Astrocyte (in vitro differentiated cells and primary cell): ENCODE measurements at regions not wholly inside any gene's neighbourhood (a gene's known extent, or its start where the extent isn't known, plus 50 kb on each side); places are given as distances from the start of the nearest gene placed in this dataset.
A peak's percentile ranks its signal among the peaks of the same experiment; 100 is the strongest.

ENCODE experiments used
- DNase-seq: peaks from one replicate; pipeline ENCODE4 v3.0.0-alpha.2; 2010; ENCODE audit warnings: low read depth
- FAIRE-seq: peaks from 2 replicates; lab custom pipeline; 2011; peaks lifted over from hg19 to GRCh38; lab: Jason Lieb, UNC
- H2AFZ ChIP-seq: 2 replicates; pipeline ENCODE4 v1.6.0; 2012; ENCODE audit warnings: low read depth, low read length, inconsistent platforms
- H3K27ac ChIP-seq: 2 replicates; pipeline ENCODE4 v1.5.1; 2011; ENCODE audit warnings: low read depth, low read length, inconsistent platforms
- H3K27me3 ChIP-seq: 2 replicates; pipeline ENCODE4 v1.6.0; 2011; ENCODE audit warnings: low read length, inconsistent platforms; ENCODE audit not compliant: insufficient read depth
- H3K36me3 ChIP-seq: 2 replicates; pipeline ENCODE4 v1.5.1; 2011; ENCODE audit warnings: low read length, inconsistent platforms; ENCODE audit not compliant: insufficient read depth
- H3K4me1 ChIP-seq: 2 replicates; pipeline ENCODE4 v1.5.1; 2011; ENCODE audit warnings: low read length, inconsistent platforms; ENCODE audit not compliant: insufficient read depth
- H3K4me2 ChIP-seq: 2 replicates; pipeline ENCODE4 v1.6.0; 2012; ENCODE audit warnings: low read length, inconsistent platforms
- H3K4me3 ChIP-seq: 2 replicates; pipeline ENCODE4 v1.5.1; 2011; ENCODE audit warnings: low read depth, mild to moderate bottlenecking, low read length, inconsistent platforms; ENCODE audit not compliant: insufficient read depth
- H3K79me2 ChIP-seq: 2 replicates; pipeline ENCODE4 v1.6.0; 2012; ENCODE audit warnings: mild to moderate bottlenecking, low read length, inconsistent platforms; ENCODE audit not compliant: insufficient read depth
- H3K9ac ChIP-seq: 2 replicates; pipeline ENCODE4 v1.6.0; 2012; ENCODE audit warnings: mild to moderate bottlenecking, low read length, inconsistent platforms
- H3K9me3 ChIP-seq: 2 replicates; pipeline ENCODE4 v1.5.1; 2012; ENCODE audit warnings: low read depth, mild to moderate bottlenecking, low read length, inconsistent platforms; ENCODE audit not compliant: insufficient read depth
- H4K20me1 ChIP-seq: 2 replicates; pipeline ENCODE4 v1.6.0; 2012; ENCODE audit warnings: low read length, inconsistent platforms; ENCODE audit not compliant: insufficient read depth
- H3K27ac Mint-ChIP-seq: one replicate; pipeline ENCODE4 v1.8.0; 2021; ENCODE audit warnings: mild to moderate bottlenecking, mixed read lengths; ENCODE audit not compliant: unreplicated experiment
- H3K27me3 Mint-ChIP-seq: one replicate; pipeline ENCODE4 v1.8.0; 2021; ENCODE audit warnings: low read depth, mixed read lengths; ENCODE audit not compliant: unreplicated experiment
- H3K36me3 Mint-ChIP-seq: one replicate; pipeline ENCODE4 v1.8.0; 2021; ENCODE audit warnings: low read depth, mixed read lengths; ENCODE audit not compliant: unreplicated experiment
- H3K4me1 Mint-ChIP-seq: one replicate; pipeline ENCODE4 v1.8.0; 2021; ENCODE audit warnings: low read depth, mixed read lengths; ENCODE audit not compliant: unreplicated experiment
- H3K4me3 Mint-ChIP-seq: one replicate; pipeline ENCODE4 v1.8.0; 2021; ENCODE audit warnings: mild to moderate bottlenecking, moderate library complexity, mixed read lengths; ENCODE audit not compliant: unreplicated experiment
- H3K9me3 Mint-ChIP-seq: one replicate; pipeline ENCODE4 v1.8.0; 2021; ENCODE audit warnings: mild to moderate bottlenecking, mixed read lengths; ENCODE audit not compliant: unreplicated experiment
- EZH2 ChIP-seq: IDR thresholded peaks from 2 replicates; pipeline ENCODE4 v1.6.1; 2012; ENCODE audit warnings: mild to moderate bottlenecking, low read length, inconsistent platforms; ENCODE audit not compliant: insufficient read depth
- TF ChIP-seq, protein P1 (sequence below): IDR thresholded peaks from 2 replicates; pipeline ENCODE4 v1.5.1; 2011; ENCODE audit warnings: low read depth, mild to moderate bottlenecking, inconsistent platforms, low read length, moderate library complexity; ENCODE audit not compliant: insufficient read depth

DNA sequence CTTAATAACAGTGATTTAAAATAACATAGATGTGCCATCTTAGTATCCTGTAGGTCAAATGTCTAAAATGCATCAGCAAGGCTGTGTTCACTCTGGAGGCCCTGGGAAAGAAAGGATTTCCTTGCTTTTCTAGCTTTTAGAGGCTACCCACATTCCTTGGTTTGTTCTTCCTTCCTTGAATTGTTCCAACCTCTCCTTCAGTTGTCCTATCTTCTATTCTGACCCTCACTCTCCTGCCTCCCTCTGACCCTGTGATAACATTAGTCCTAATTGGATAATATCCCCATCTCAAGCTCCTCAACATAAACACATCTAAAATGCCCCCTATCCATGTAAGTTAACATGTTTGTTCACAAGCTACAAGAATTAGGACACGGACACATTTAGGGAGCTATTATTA lies 733.5 kb downstream of the SOCS6 start:
- Mint-ChIP-seq H3K9me3 (peaks cover 3% of the 10 kb centered on the region), H3K4me3 (no peak overlapping the region), H3K27ac (no peak overlapping the region), H3K27me3 (no peaks in the 10 kb centered on the region), H3K4me1 (no peaks in the 10 kb centered on the region), H3K36me3 (no peaks in the 10 kb centered on the region)
- H3K4me2 ChIP-seq, result no peak overlapping the region
- no peak for DNase-seq
- H3K36me3 ChIP-seq, result no peaks in the 10 kb centered on the region
- H3K4me3 ChIP-seq, result no peak overlapping the region
- no peak for FAIRE-seq
- no peaks in the 10 kb centered on the region for H3K27me3 ChIP-seq
- no peaks in the 10 kb centered on the region for H3K4me1 ChIP-seq
- H3K9me3 ChIP-seq, result no peaks in the 10 kb centered on the region
- no peak for TF ChIP-seq EZH2
- TF ChIP-seq, protein P1, sequence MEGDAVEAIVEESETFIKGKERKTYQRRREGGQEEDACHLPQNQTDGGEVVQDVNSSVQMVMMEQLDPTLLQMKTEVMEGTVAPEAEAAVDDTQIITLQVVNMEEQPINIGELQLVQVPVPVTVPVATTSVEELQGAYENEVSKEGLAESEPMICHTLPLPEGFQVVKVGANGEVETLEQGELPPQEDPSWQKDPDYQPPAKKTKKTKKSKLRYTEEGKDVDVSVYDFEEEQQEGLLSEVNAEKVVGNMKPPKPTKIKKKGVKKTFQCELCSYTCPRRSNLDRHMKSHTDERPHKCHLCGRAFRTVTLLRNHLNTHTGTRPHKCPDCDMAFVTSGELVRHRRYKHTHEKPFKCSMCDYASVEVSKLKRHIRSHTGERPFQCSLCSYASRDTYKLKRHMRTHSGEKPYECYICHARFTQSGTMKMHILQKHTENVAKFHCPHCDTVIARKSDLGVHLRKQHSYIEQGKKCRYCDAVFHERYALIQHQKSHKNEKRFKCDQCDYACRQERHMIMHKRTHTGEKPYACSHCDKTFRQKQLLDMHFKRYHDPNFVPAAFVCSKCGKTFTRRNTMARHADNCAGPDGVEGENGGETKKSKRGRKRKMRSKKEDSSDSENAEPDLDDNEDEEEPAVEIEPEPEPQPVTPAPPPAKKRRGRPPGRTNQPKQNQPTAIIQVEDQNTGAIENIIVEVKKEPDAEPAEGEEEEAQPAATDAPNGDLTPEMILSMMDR, result no peak
- no peak overlapping the region for H3K27ac ChIP-seq
- H3K79me2 ChIP-seq, result no peaks in the 10 kb centered on the region
- no peaks in the 10 kb centered on the region for H4K20me1 ChIP-seq
- H2AFZ ChIP-seq, result no peak overlapping the region
- no peak overlapping the region for H3K9ac ChIP-seq

DNA sequence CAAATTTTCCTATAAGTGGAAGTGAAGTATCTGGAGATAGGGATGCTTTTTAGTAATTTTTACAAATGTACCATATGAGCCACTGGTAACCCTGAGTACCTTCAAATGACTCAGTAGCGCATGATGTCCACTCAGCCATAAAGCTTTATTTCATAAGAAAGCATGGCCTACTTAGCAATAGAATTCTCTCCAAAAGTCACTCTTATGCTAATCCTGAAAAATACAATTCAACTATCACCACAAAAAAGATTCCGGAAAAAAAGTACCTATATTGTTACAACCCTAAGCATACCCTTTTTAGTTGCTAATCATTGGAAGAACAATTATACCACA lies 732.2 kb downstream of the SOCS6 start:
- no peak for FAIRE-seq
- no peak overlapping the region for H3K4me3 ChIP-seq
- H3K4me1 ChIP-seq, result no peaks in the 10 kb centered on the region
- no peaks in the 10 kb centered on the region for H3K79me2 ChIP-seq
- no peaks in the 10 kb centered on the region for H3K36me3 ChIP-seq
- DNase-seq, result no peak
- no peak overlapping the region for H3K4me3 Mint-ChIP-seq
- peaks cover 3% of the 10 kb centered on the region for H3K9me3 Mint-ChIP-seq
- no peak overlapping the region for H2AFZ ChIP-seq
- no peak for TF ChIP-seq EZH2
- TF ChIP-seq, protein P1, result no peak
- H3K4me2 ChIP-seq, result no peak overlapping the region
- H4K20me1 ChIP-seq, result no peaks in the 10 kb centered on the region
- no peak overlapping the region for H3K9ac ChIP-seq
- H3K4me1 Mint-ChIP-seq, result no peaks in the 10 kb centered on the region
- no peaks in the 10 kb centered on the region for H3K36me3 Mint-ChIP-seq
- H3K27ac Mint-ChIP-seq, result no peak overlapping the region
- no peak overlapping the region for H3K27ac ChIP-seq
- H3K27me3 ChIP-seq, result no peaks in the 10 kb centered on the region
- peaks cover 4% of the 10 kb centered on the region for H3K9me3 ChIP-seq
- H3K27me3 Mint-ChIP-seq, result no peaks in the 10 kb centered on the region

DNA sequence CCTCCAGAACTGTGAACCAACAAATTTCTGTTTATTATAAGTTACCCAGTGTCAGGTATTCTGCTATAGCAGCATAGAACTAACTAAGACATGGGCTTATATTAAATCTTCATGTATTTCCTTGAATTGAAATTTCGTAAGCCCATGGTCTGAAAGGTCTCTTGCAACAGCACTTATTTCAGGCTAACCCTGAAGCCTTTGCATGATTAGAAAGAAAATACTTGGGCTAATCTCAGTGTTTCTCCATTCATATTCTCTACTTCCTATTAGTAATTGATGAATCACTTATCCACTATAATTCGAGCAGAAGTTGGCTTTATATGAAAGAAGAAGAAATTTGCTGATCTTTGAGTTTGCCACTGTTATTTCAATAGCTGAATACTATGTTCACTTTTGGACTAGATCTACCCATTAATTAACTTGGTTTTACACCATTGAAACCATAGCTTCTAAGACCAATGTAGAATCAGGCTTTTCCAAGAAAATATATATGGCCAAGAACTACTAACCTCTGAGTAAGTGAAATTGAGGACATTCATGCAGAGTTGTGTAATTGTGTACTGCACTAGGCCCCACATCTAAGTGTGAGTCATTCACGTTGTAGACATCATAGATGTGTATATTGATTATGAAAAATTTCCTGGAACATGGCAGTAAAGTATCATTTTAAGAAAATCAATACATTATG lies 731.6 kb downstream of the SOCS6 start:
- H3K4me1 ChIP-seq, result no peaks in the 10 kb centered on the region
- no peak overlapping the region for H2AFZ ChIP-seq
- no peak overlapping the region for H3K4me2 ChIP-seq
- Mint-ChIP-seq H3K4me3 (no peak overlapping the region), H3K27me3 (no peaks in the 10 kb centered on the region), H3K36me3 (no peaks in the 10 kb centered on the region), H3K9me3 (peaks cover 3% of the 10 kb centered on the region), H3K27ac (no peak overlapping the region), H3K4me1 (no peaks in the 10 kb centered on the region)
- H3K79me2 ChIP-seq, result no peaks in the 10 kb centered on the region
- no peak overlapping the region for H3K4me3 ChIP-seq
- no peak overlapping the region for H3K9ac ChIP-seq
- no peak overlapping the region for H3K27ac ChIP-seq
- H4K20me1 ChIP-seq, result no peaks in the 10 kb centered on the region
- no peaks in the 10 kb centered on the region for H3K36me3 ChIP-seq
- TF ChIP-seq EZH2, result no peak
- TF ChIP-seq, protein P1, result no peak
- FAIRE-seq (no peak), DNase-seq (peak; percentile 4)
- H3K27me3 ChIP-seq, result no peaks in the 10 kb centered on the region
- H3K9me3 ChIP-seq, result peaks cover 4% of the 10 kb centered on the region
